Esophagus squamous epithelium (tissue), 4 donors: ENCODE measurements at regions not wholly inside any gene's neighbourhood (a gene's known extent, or its start where the extent isn't known, plus 50 kb on each side); places are given as distances from the start of the nearest gene placed in this dataset.
"Not testable (repeated sequence)": the region's sequence is repeated elsewhere in the genome, so short reads cannot be mapped to it uniquely, and the experiment has no call there.

ENCODE experiments used
- POLR2A ChIP-seq, 4 donors: fragments of 450-650 bp; IDR thresholded peaks; one replicate each; pipeline ENCODE4 v1.6.1; 2017; ENCODE audit warnings: antibody characterized with exemption in 4 of 4, mild to moderate bottlenecking in 4 of 4, moderate library complexity in 3 of 4
- TF ChIP-seq, protein P1 (sequence below), 6 experiments: fragments of 450-650 bp in 4 of 6; fragments of 200-600 bp in 2 of 6; sonication (generic) in 2 of 6; IDR thresholded peaks; one replicate each; pipeline ENCODE4 v1.5.1; 2016 to 2019; ENCODE audit warnings: antibody characterized with exemption in 6 of 6, mild to moderate bottlenecking in 4 of 6, moderate library complexity in 4 of 6

DNA sequence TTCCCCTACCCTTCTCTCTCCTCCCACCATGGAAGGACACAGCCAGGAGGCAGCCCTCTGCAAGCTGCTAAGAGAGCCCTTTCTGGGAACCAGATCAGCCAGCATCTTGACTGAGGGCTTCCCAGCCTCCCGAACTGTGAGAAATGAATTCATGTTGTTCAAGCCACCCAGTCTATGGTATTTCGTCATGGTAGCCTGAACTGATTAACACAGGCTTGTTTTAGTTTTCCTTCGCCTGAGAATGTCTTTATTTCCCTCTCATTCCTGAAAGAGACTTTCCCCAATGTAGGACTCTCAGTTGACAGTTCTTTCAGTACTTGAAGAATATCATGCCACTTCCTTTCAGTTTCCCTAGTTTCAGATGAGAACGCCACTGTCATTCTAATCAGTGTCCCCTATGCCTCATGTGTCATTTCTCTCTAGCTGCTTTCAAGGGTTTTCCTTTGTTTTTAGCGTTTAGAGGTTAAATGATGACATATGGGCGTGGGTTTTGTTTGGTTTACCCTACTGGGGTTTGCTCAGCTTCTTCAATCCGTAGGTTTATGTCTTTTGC is 63.8 kb upstream of the ZNF157 start:
- TF ChIP-seq, protein P1, sequence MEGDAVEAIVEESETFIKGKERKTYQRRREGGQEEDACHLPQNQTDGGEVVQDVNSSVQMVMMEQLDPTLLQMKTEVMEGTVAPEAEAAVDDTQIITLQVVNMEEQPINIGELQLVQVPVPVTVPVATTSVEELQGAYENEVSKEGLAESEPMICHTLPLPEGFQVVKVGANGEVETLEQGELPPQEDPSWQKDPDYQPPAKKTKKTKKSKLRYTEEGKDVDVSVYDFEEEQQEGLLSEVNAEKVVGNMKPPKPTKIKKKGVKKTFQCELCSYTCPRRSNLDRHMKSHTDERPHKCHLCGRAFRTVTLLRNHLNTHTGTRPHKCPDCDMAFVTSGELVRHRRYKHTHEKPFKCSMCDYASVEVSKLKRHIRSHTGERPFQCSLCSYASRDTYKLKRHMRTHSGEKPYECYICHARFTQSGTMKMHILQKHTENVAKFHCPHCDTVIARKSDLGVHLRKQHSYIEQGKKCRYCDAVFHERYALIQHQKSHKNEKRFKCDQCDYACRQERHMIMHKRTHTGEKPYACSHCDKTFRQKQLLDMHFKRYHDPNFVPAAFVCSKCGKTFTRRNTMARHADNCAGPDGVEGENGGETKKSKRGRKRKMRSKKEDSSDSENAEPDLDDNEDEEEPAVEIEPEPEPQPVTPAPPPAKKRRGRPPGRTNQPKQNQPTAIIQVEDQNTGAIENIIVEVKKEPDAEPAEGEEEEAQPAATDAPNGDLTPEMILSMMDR (IDR thresholded peaks at IDR 0.05): not testable (repeated sequence)
- not testable (repeated sequence) for TF ChIP-seq POLR2A (IDR thresholded peaks at IDR 0.05)
